KG1 (cell line): ENCODE measurements at regions not wholly inside any gene's neighbourhood (a gene's known extent, or its start where the extent isn't known, plus 50 kb on each side); places are given as distances from the start of the nearest gene placed in this dataset.

ENCODE experiments used
- DNase-seq: peaks from one replicate; lab custom pipeline; 2025; lab: John Stamatoyannopoulos, UW

- no peak for DNase-seq
These were observed 200.0 kb upstream of the NCKAP5 start for GRCh38 chr2:133768256-133768655.

GRCh38 chr2:133768658-133769435, 200.6 kb upstream of the NCKAP5 start:
- DNase-seq, result no peak

GRCh38 chr2:133773854-133774653, 205.8 kb upstream of the NCKAP5 start:
- DNase-seq, result no peak

GRCh38 chr2:133774654-133775015, 206.4 kb upstream of the NCKAP5 start:
- no peak for DNase-seq

GRCh38 chr2:133776936-133777573, 208.8 kb upstream of the NCKAP5 start:
- no peak for DNase-seq

- no peak for DNase-seq
These were observed 209.3 kb upstream of the NCKAP5 start for GRCh38 chr2:133777574-133777960.

GRCh38 chr2:133780099-133780996, 212.1 kb upstream of the NCKAP5 start:
- DNase-seq, result peak; percentile 9

GRCh38 chr2:133780997-133781513, 212.8 kb upstream of the NCKAP5 start:
- no peak for DNase-seq

- DNase-seq, result no peak
These were observed 218.9 kb upstream of the NCKAP5 start for GRCh38 chr2:133787207-133787606.

- DNase-seq, result no peak
These were observed 219.4 kb upstream of the NCKAP5 start for GRCh38 chr2:133787651-133788050.

GRCh38 chr2:133788386-133788785, 220.1 kb upstream of the NCKAP5 start:
- no peak for DNase-seq

GRCh38 chr2:133789743-133790142, 221.5 kb upstream of the NCKAP5 start:
- no peak for DNase-seq

GRCh38 chr2:133790711-133791110, 222.4 kb upstream of the NCKAP5 start:
- no peak for DNase-seq

GRCh38 chr2:133791191-133791590, 222.9 kb upstream of the NCKAP5 start:
- no peak for DNase-seq

- no peak for DNase-seq
These were observed 224.0 kb upstream of the NCKAP5 start for GRCh38 chr2:133792223-133792622.

GRCh38 chr2:133794114-133794513, 225.9 kb upstream of the NCKAP5 start:
- no peak for DNase-seq

GRCh38 chr2:133801946-133802345, 233.7 kb upstream of the NCKAP5 start:
- no peak for DNase-seq

- DNase-seq, result no peak
These were observed 234.3 kb upstream of the NCKAP5 start for GRCh38 chr2:133802409-133803039.

GRCh38 chr2:133806564-133806963, 238.3 kb upstream of the NCKAP5 start:
- no peak for DNase-seq

GRCh38 chr2:133809485-133809884, 241.2 kb upstream of the NCKAP5 start:
- DNase-seq, result no peak

GRCh38 chr2:133810559-133810958, 242.3 kb upstream of the NCKAP5 start:
- no peak for DNase-seq
